H1 (cell line): ENCODE measurements at regions not wholly inside any gene's neighbourhood (a gene's known extent, or its start where the extent isn't known, plus 50 kb on each side); places are given as distances from the start of the nearest gene placed in this dataset.

ENCODE experiments used
- CTCF ChIA-PET: fragments of 300-600 bp; sonication (Branson Sonifier 250); formaldehyde crosslinking; loops from one replicate; lab custom pipeline; 2021; ENCODE audit not compliant: partially characterized antibody; lab: Charles Lee
- POLR2A ChIA-PET: fragments of 300-600 bp; sonication (Branson Sonifier 250); formaldehyde crosslinking; loops from one replicate; lab custom pipeline; 2021; ENCODE audit warnings: inconsistent platforms; ENCODE audit not compliant: partially characterized antibody; lab: Charles Lee
- DNase-seq, 2 experiments: peaks; one replicate each; pipeline versions ENCODE4 v3.0.0 to v3.0.0-alpha.2; 2010 to 2022; ENCODE audit warnings: low spot score in 2 of 2, low read depth in 1 of 2, mixed read lengths in 1 of 2
- FAIRE-seq: peaks from 2 replicates; lab custom pipeline; 2011; peaks lifted over from hg19 to GRCh38; lab: Jason Lieb, UNC
- H2AFZ ChIP-seq: 2 replicates; pipeline ENCODE4 v1.8.1; 2012; ENCODE audit warnings: low read length, inconsistent platforms
- H2AK5ac ChIP-seq: 2 replicates; pipeline ENCODE4 v1.6.1; 2013; ENCODE audit warnings: low read depth, low read length
- H2BK120ac ChIP-seq: replicated peaks from 2 replicates; pipeline ENCODE3; 2013; ENCODE audit warnings: low read depth, low read length, inconsistent platforms
- H2BK12ac ChIP-seq: 2 replicates; pipeline ENCODE4 v1.6.1; 2013; ENCODE audit warnings: low read depth, low read length
- H2BK15ac ChIP-seq: 2 replicates; pipeline ENCODE4 v1.6.1; 2013; ENCODE audit warnings: low read length
- H2BK20ac ChIP-seq: 2 replicates; pipeline ENCODE4 v1.6.1; 2013; ENCODE audit warnings: low read length
- H2BK5ac ChIP-seq: 2 replicates; pipeline ENCODE4 v1.6.1; 2013; ENCODE audit warnings: low read depth, low read length
- H3K14ac ChIP-seq: 2 replicates; pipeline ENCODE4 v1.6.1; 2013; ENCODE audit warnings: inconsistent platforms; ENCODE audit not compliant: insufficient read length
- H3K18ac ChIP-seq: 2 replicates; pipeline ENCODE4 v1.6.1; 2013; ENCODE audit warnings: low read length; ENCODE audit errors: extremely low read depth
- H3K23ac ChIP-seq: 2 replicates; pipeline ENCODE4 v1.6.1; 2013; ENCODE audit warnings: inconsistent platforms; ENCODE audit not compliant: insufficient read length
- H3K23me2 ChIP-seq: 2 replicates; pipeline ENCODE4 v1.6.1; 2013; ENCODE audit warnings: low read depth, low read length
- H3K27ac ChIP-seq: 2 replicates; pipeline ENCODE4 v1.6.1; 2011; ENCODE audit warnings: low read depth, low read length, inconsistent platforms
- H3K27me3 ChIP-seq, 4 experiments: replicated peaks in 1 of 4; 1 replicate in 1 of 4; 2 replicates in 3 of 4; pipeline versions ENCODE4 v1.6.1 to v1.8.1; 2011 to 2013; ENCODE audit warnings: low read length in 3 of 4, mild to moderate bottlenecking in 3 of 4, inconsistent platforms in 2 of 4, mixed read lengths in 2 of 4, moderate library complexity in 1 of 4; ENCODE audit not compliant: control insufficient read depth in 3 of 4, insufficient read depth in 3 of 4; ENCODE audit errors: extremely low read depth in 1 of 4
- H3K36me3 ChIP-seq, 4 experiments: 2 replicates each; pipeline versions ENCODE4 v1.6.1 to v1.8.1; 2011 to 2013; ENCODE audit warnings: mild to moderate bottlenecking in 4 of 4, low read length in 3 of 4, moderate library complexity in 2 of 4, control low read depth in 1 of 4, inconsistent platforms in 1 of 4; ENCODE audit not compliant: insufficient read depth in 4 of 4, control insufficient read depth in 2 of 4
- H3K4ac ChIP-seq: replicated peaks from 2 replicates; pipeline ENCODE3; 2013; ENCODE audit warnings: low read length, low read depth, mixed read lengths, inconsistent platforms; ENCODE audit not compliant: insufficient read length
- H3K4me1 ChIP-seq, 4 experiments: replicated peaks in 1 of 4; 1 replicate in 1 of 4; 2 replicates in 3 of 4; pipeline versions ENCODE4 v1.6.1 to v1.8.1; 2011 to 2013; ENCODE audit warnings: low read length in 3 of 4, inconsistent platforms in 2 of 4, mixed read lengths in 1 of 4; ENCODE audit not compliant: insufficient read depth in 4 of 4, control insufficient read depth in 3 of 4
- H3K4me2 ChIP-seq, 2 experiments: 2 replicates each; pipeline versions ENCODE4 v1.6.1 to v1.8.1; 2011 to 2013; ENCODE audit warnings: low read depth in 2 of 2, low read length in 2 of 2, control low read depth in 1 of 2, inconsistent platforms in 1 of 2, mild to moderate bottlenecking in 1 of 2; ENCODE audit not compliant: insufficient read depth in 1 of 2
- H3K4me3 ChIP-seq, 4 experiments: fragments of 200-600, 300-600 bp in 1 of 4; sonication (generic), shearing (Covaris generic), sonication (Bioruptor Twin) in 1 of 4; 2 replicates each; pipeline versions ENCODE4 v1.5.1 to v1.8.1; 2011 to 2016; ENCODE audit warnings: low read length in 4 of 4, low read depth in 3 of 4, control low read depth in 2 of 4, inconsistent platforms in 2 of 4, mild to moderate bottlenecking in 2 of 4, mixed read lengths in 1 of 4, moderate library complexity in 1 of 4; ENCODE audit not compliant: insufficient read depth in 2 of 4; ENCODE audit errors: extremely low read depth in 1 of 4
- H3K56ac ChIP-seq: replicated peaks from 2 replicates; pipeline ENCODE3; 2013; ENCODE audit warnings: low read depth, mild to moderate bottlenecking, mixed read lengths, low read length, inconsistent platforms; ENCODE audit not compliant: insufficient read length
- H3K79me1 ChIP-seq: 2 replicates; pipeline ENCODE4 v1.6.1; 2013; ENCODE audit warnings: low read depth, low read length, control low read depth
- H3K79me2 ChIP-seq, 2 experiments: 2 replicates each; pipeline versions ENCODE4 v1.6.1 to v1.8.1; 2012 to 2013; ENCODE audit warnings: low read length in 2 of 2, mild to moderate bottlenecking in 2 of 2, inconsistent platforms in 1 of 2; ENCODE audit not compliant: insufficient read depth in 2 of 2, control insufficient read depth in 1 of 2
- H3K9ac ChIP-seq, 4 experiments: replicated peaks in 1 of 4; 1 replicate in 1 of 4; 2 replicates in 3 of 4; pipeline versions ENCODE4 v1.6.1 to v1.8.1; 2011 to 2013; ENCODE audit warnings: low read depth in 3 of 4, low read length in 3 of 4, control low read depth in 2 of 4, mild to moderate bottlenecking in 2 of 4, moderate library complexity in 2 of 4, inconsistent platforms in 1 of 4; ENCODE audit errors: extremely low read depth in 1 of 4
- H3K9me3 ChIP-seq, 2 experiments: 2 replicates each; pipeline versions ENCODE4 v1.6.1 to v1.8.1; 2012 to 2013; ENCODE audit warnings: mild to moderate bottlenecking in 2 of 2, moderate library complexity in 2 of 2, control low read depth in 1 of 2, inconsistent platforms in 1 of 2, low read depth in 1 of 2, low read length in 1 of 2, mixed read lengths in 1 of 2; ENCODE audit not compliant: insufficient read depth in 2 of 2
- H4K20me1 ChIP-seq, 2 experiments: replicated peaks in 1 of 2; 2 replicates each; pipeline versions ENCODE3 to v1.8.1; 2011 to 2013; ENCODE audit warnings: inconsistent platforms in 2 of 2, low read length in 2 of 2, mild to moderate bottlenecking in 1 of 2; ENCODE audit not compliant: insufficient read depth in 2 of 2, control insufficient read depth in 1 of 2
- H4K5ac ChIP-seq: 2 replicates; pipeline ENCODE4 v1.6.1; 2013; ENCODE audit warnings: low read length, low read depth, mixed read lengths, inconsistent platforms; ENCODE audit not compliant: insufficient read length
- H4K8ac ChIP-seq: 2 replicates; pipeline ENCODE4 v1.8.0; 2013; ENCODE audit warnings: mild to moderate bottlenecking, moderate library complexity, low read length, inconsistent platforms; ENCODE audit not compliant: insufficient read depth; ENCODE audit errors: extremely low read depth
- H4K91ac ChIP-seq: replicated peaks from 2 replicates; pipeline ENCODE3; 2013; ENCODE audit warnings: low read length, mixed read lengths, inconsistent platforms; ENCODE audit not compliant: insufficient read length
- CEBPB ChIP-seq: IDR thresholded peaks from 2 replicates; pipeline ENCODE4 v1.6.1; 2012; ENCODE audit warnings: low read depth, low read length
- CTCF ChIP-seq, 3 experiments: IDR thresholded peaks; 1 replicate in 2 of 3; 2 replicates in 1 of 3; pipeline versions ENCODE4 v1.5.1 to v1.6.1; 2011; ENCODE audit warnings: low read length in 3 of 3, mild to moderate bottlenecking in 3 of 3, inconsistent platforms in 2 of 3, low read depth in 1 of 3, moderate library complexity in 1 of 3; ENCODE audit not compliant: insufficient read depth in 1 of 3; ENCODE audit errors: control extremely low read depth in 1 of 3
- GABPA ChIP-seq: IDR thresholded peaks from 2 replicates; pipeline ENCODE4 v1.6.1; 2011; ENCODE audit warnings: mild to moderate bottlenecking, low read length, moderate library complexity, borderline replicate concordance; ENCODE audit not compliant: insufficient read depth
- POLR2AphosphoS5 ChIP-seq: IDR thresholded peaks from 2 replicates; pipeline ENCODE4 v1.6.1; 2011; ENCODE audit warnings: low read depth, low read length
- TCF12 ChIP-seq: IDR thresholded peaks from 2 replicates; pipeline ENCODE4 v1.6.1; 2011; ENCODE audit warnings: low read depth, mild to moderate bottlenecking, low read length
- WGBS, 2 experiments: shearing (Covaris generic) in 1 of 2; methylation state at CpG; one replicate each; pipeline versions ENCODE4 v1.1.6 to v1.1.7; 2013 to 2015; ENCODE audit warnings: low lambda C conversion rate in 2 of 2, mixed read lengths in 2 of 2, inconsistent platforms in 1 of 2, low coverage in 1 of 2, missing lambda C conversion rate in 1 of 2; ENCODE audit not compliant: insufficient replicate concordance in 2 of 2, insufficient coverage in 1 of 2, insufficient read length in 1 of 2; ENCODE audit errors: extremely low coverage in 1 of 2, missing lambda C conversion rate in 1 of 2; 5-methylcytosine and 5-hydroxymethylcytosine counted together

- Histone ChIP-seq H3K36me3 (no peaks in the 10 kb centered on the region), H3K18ac (no peak overlapping the region), H3K23ac (no peak overlapping the region), H3K9ac (no peak overlapping the region), H2BK12ac (no peak overlapping the region), H3K4me1 (no peaks in the 10 kb centered on the region)
- POLR2A ChIA-PET, result no interaction called here
- TF ChIP-seq GABPA, result no peak
- TF ChIP-seq CTCF (IDR thresholded peaks at IDR 0.05; ENCODE audit: control extremely low read depth in 1 of 3, insufficient read depth in 1 of 3, low read depth in 1 of 3, low read length in 3 of 3), result no peak
- no peak for TF ChIP-seq TCF12
- no peak for TF ChIP-seq CEBPB
- no peak for TF ChIP-seq POLR2AphosphoS5
- TF ChIP-seq, all 59 proteins: peak for 0
- Histone ChIP-seq H3K4me2 (no peak overlapping the region), H4K20me1 (no peaks in the 10 kb centered on the region), H4K8ac (no peak overlapping the region), H3K27ac (no peak overlapping the region), H3K9me3 (no peaks in the 10 kb centered on the region), H2BK5ac (no peak overlapping the region), H3K23me2 (no peaks in the 10 kb centered on the region), H3K4ac (no peak overlapping the region), H4K91ac (no peak overlapping the region), H2AFZ (no peak overlapping the region), H3K14ac (no peak overlapping the region), H3K4me3 (no peak overlapping the region), H2BK15ac (no peak overlapping the region), H2AK5ac (no peak overlapping the region), H3K56ac (no peak overlapping the region), H3K79me1 (no peaks in the 10 kb centered on the region), H3K79me2 (no peaks in the 10 kb centered on the region), H2BK20ac (no peak overlapping the region), H4K5ac (no peak overlapping the region), H2BK120ac (no peak overlapping the region), H3K27me3 (no peaks in the 10 kb centered on the region)
- no peak for FAIRE-seq
- CTCF ChIA-PET, result no interaction called here
- WGBS, 2 experiments, result 91% methylated on average over 3 of the region's 3 CpGs; no CpG with 5 or more reads in 1 of the 2 experiments
- DNase-seq, result no peak
Observed at GRCh38 chr6:74638412-74638811, 567.4 kb downstream of the COL12A1 start.
